B cell (primary cell): ENCODE measurements at regions not wholly inside any gene's neighbourhood (a gene's known extent, or its start where the extent isn't known, plus 50 kb on each side); places are given as distances from the start of the nearest gene placed in this dataset.

Experiments used
- ATAC-seq: fragments of 200-7000 bp; cut with Tn5 transposase; one replicate; pipeline ENCODE4 v1.10.0; 2021; ENCODE audit warnings: low read depth, mild to moderate bottlenecking, moderate number of reproducible peaks, moderate library complexity
- CTCF ChIA-PET: fragments of 350-600 bp; sonication (Branson Sonifier 250); formaldehyde crosslinking; loops from one replicate; lab custom pipeline; 2021; ENCODE audit warnings: antibody characterized with exemption, inconsistent platforms; lab: Charles Lee
- POLR2A ChIA-PET: fragments of 350-600 bp; sonication (Branson Sonifier 250); formaldehyde crosslinking; loops from one replicate; lab custom pipeline; 2021; ENCODE audit warnings: antibody characterized with exemption; lab: Charles Lee
- DNase-seq: peaks from one replicate; pipeline ENCODE4 v3.0.0; 2013
- H2AFZ ChIP-seq: 2 replicates; pipeline ENCODE4 v1.6.1; 2012; ENCODE audit warnings: mild to moderate bottlenecking, low read depth, low read length; ENCODE audit not compliant: insufficient read depth, poor library complexity, severe bottlenecking
- H3K27ac ChIP-seq, 2 donors: 1 replicate in 1 of 2; 2 replicates in 1 of 2; pipeline ENCODE4 v1.5.1; 2012 to 2013; ENCODE audit warnings: low read length in 2 of 2, mild to moderate bottlenecking in 2 of 2, moderate library complexity in 1 of 2
- H3K27me3 ChIP-seq, 4 experiments: fragments of 200-600 bp in 1 of 4; sonication (generic) in 1 of 4; replicated peaks in 1 of 4; 1 replicate in 2 of 4; 2 replicates in 2 of 4; pipeline versions ENCODE4 v1.6.1 to v1.7.0; 2013 to 2016; ENCODE audit warnings: low read length in 3 of 4, mild to moderate bottlenecking in 2 of 4, mixed read lengths in 1 of 4, moderate library complexity in 1 of 4; ENCODE audit not compliant: insufficient read depth in 4 of 4, control insufficient read depth in 3 of 4; ENCODE audit errors: control extremely low read depth in 1 of 4
- H3K36me3 ChIP-seq, 2 experiments: replicated peaks in 1 of 2; 1 replicate in 1 of 2; 2 replicates in 1 of 2; pipeline versions ENCODE4 v1.6.1 to v1.7.1; 2013; ENCODE audit warnings: low read length in 1 of 2; ENCODE audit not compliant: insufficient read depth in 2 of 2, control insufficient read depth in 1 of 2; ENCODE audit errors: control extremely low read depth in 1 of 2, extremely low read depth in 1 of 2
- H3K4me1 ChIP-seq, 2 donors: fragments of 200-600 bp in 1 of 2; sonication (generic) in 1 of 2; 1 replicate in 1 of 2; 2 replicates in 1 of 2; pipeline versions ENCODE4 v1.5.1 to v1.6.1; 2013 to 2017; ENCODE audit warnings: low read length in 2 of 2; ENCODE audit not compliant: control insufficient read depth in 2 of 2, insufficient read depth in 2 of 2
- H3K4me2 ChIP-seq: replicated peaks from 2 replicates; pipeline ENCODE3; 2012; ENCODE audit warnings: mild to moderate bottlenecking, low read depth, low read length; ENCODE audit not compliant: poor library complexity, severe bottlenecking
- H3K4me3 ChIP-seq, 5 experiments: fragments of 200-600 bp in 1 of 5; sonication (generic) in 1 of 5; 1 replicate in 3 of 5; 2 replicates in 2 of 5; pipeline versions ENCODE4 v1.5.1 to v1.7.0; 2011 to 2016; ENCODE audit warnings: low read length in 4 of 5, mild to moderate bottlenecking in 4 of 5, low read depth in 2 of 5, control low read depth in 1 of 5, moderate library complexity in 1 of 5; ENCODE audit not compliant: insufficient read depth in 1 of 5; ENCODE audit errors: control extremely low read depth in 1 of 5, extremely low read depth in 1 of 5
- H3K79me2 ChIP-seq: fragments of 200-600 bp; sonication (generic); one replicate; pipeline ENCODE4 v1.6.0; 2016; ENCODE audit warnings: low read length; ENCODE audit not compliant: control insufficient read depth, insufficient read depth
- H3K9ac ChIP-seq: fragments of 200-600 bp; sonication (generic); 2 replicates; pipeline ENCODE4 v1.6.1; 2017; ENCODE audit warnings: mild to moderate bottlenecking, low read length, moderate library complexity
- H3K9me3 ChIP-seq, 3 donors: one replicate each; pipeline versions ENCODE4 v1.6.1 to v1.7.1; 2013; ENCODE audit warnings: low read length in 2 of 3; ENCODE audit not compliant: control insufficient read depth in 2 of 3, insufficient read depth in 1 of 3; ENCODE audit errors: control extremely low read depth in 1 of 3
- H4K20me1 ChIP-seq: 2 replicates; pipeline ENCODE4 v1.6.0; 2012; ENCODE audit warnings: mild to moderate bottlenecking, low read length; ENCODE audit not compliant: insufficient read depth, control insufficient read depth, poor library complexity, severe bottlenecking
- H3K27ac Mint-ChIP-seq: one replicate; pipeline ENCODE4 v1.8.0; 2021; ENCODE audit warnings: mixed read lengths
- H3K27me3 Mint-ChIP-seq: one replicate; pipeline ENCODE4 v1.8.0; 2021; ENCODE audit warnings: mixed read lengths
- H3K4me1 Mint-ChIP-seq: one replicate; pipeline ENCODE4 v1.8.0; 2021; ENCODE audit warnings: mixed read lengths
- H3K4me3 Mint-ChIP-seq: one replicate; pipeline ENCODE4 v1.8.0; 2021; ENCODE audit warnings: mixed read lengths
- H3K9me3 Mint-ChIP-seq: one replicate; pipeline ENCODE4 v1.8.0; 2022; ENCODE audit warnings: mixed read lengths; ENCODE audit not compliant: insufficient read depth
- EZH2 ChIP-seq: IDR thresholded peaks from 2 replicates; pipeline ENCODE4 v1.6.1; 2012; ENCODE audit warnings: borderline replicate concordance, low read depth, mild to moderate bottlenecking, moderate library complexity, low read length; ENCODE audit not compliant: insufficient read depth, poor library complexity, severe bottlenecking
- WGBS: methylation state at CpG from one replicate; pipeline ENCODE4 v1.1.5; 2013; ENCODE audit warnings: missing lambda C conversion rate; ENCODE audit not compliant: insufficient coverage; 5-methylcytosine and 5-hydroxymethylcytosine counted together
- intact Hi-C: fragments of 100-400 bp; cut with micrococcal nuclease; formaldehyde crosslinking; loops from one replicate; pipeline ENCODE4 v1.10.0; 2022
- TF ChIP-seq, protein P1 (sequence below): fragments of 200-600 bp; IDR thresholded peaks from one replicate; pipeline ENCODE4 v1.8.0; 2022; ENCODE audit warnings: antibody characterized with exemption, mild to moderate bottlenecking

DNA sequence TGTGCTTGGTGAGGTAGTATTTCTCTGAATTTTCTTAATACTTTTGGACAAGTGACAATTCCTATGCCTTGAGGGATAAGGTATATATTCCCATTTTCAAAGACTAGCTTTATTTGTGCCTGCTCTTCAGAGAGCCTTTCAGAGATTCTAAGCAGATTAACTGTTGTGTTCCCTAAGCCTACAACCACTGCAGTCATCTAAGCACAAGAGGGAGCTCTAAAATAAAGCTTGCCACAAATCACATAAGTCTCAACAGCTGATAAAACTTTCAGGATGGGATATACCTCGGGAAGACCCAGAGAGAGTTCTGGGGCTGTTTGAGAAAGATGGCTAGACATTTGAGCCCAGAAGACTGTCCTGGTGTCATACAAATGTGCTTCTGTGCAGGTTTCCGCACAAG lies 157.3 kb downstream of the CYLC2 start:
- no peak overlapping the region for H3K4me2 ChIP-seq
- no peaks in the 10 kb centered on the region for H3K79me2 ChIP-seq
- no peak overlapping the region for H3K4me3 ChIP-seq
- peaks cover 3% of the 10 kb centered on the region for H3K9me3 Mint-ChIP-seq
- ChIA-PET CTCF (no interaction called here), POLR2A (no interaction called here)
- no peak overlapping the region for H3K4me3 Mint-ChIP-seq
- intact Hi-C loops, result no loop called here
- no peaks in the 10 kb centered on the region for H3K36me3 ChIP-seq
- H3K27me3 Mint-ChIP-seq, result no peaks in the 10 kb centered on the region
- no peaks in the 10 kb centered on the region for H4K20me1 ChIP-seq
- DNase-seq, result no peak
- H3K9me3 ChIP-seq, result peaks cover 0 to 6% (median 0%) of the 10 kb centered on the region in 3 donors
- H3K9ac ChIP-seq, result no peak overlapping the region
- no peak overlapping the region for H3K27ac Mint-ChIP-seq
- H2AFZ ChIP-seq, result no peak overlapping the region
- no peaks in the 10 kb centered on the region for H3K4me1 Mint-ChIP-seq
- no peak overlapping the region for H3K27ac ChIP-seq
- H3K27me3 ChIP-seq, result no peaks in the 10 kb centered on the region
- no peaks in the 10 kb centered on the region for H3K4me1 ChIP-seq
- TF ChIP-seq, protein P1, sequence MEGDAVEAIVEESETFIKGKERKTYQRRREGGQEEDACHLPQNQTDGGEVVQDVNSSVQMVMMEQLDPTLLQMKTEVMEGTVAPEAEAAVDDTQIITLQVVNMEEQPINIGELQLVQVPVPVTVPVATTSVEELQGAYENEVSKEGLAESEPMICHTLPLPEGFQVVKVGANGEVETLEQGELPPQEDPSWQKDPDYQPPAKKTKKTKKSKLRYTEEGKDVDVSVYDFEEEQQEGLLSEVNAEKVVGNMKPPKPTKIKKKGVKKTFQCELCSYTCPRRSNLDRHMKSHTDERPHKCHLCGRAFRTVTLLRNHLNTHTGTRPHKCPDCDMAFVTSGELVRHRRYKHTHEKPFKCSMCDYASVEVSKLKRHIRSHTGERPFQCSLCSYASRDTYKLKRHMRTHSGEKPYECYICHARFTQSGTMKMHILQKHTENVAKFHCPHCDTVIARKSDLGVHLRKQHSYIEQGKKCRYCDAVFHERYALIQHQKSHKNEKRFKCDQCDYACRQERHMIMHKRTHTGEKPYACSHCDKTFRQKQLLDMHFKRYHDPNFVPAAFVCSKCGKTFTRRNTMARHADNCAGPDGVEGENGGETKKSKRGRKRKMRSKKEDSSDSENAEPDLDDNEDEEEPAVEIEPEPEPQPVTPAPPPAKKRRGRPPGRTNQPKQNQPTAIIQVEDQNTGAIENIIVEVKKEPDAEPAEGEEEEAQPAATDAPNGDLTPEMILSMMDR, result no peak
- TF ChIP-seq EZH2, result no peak
- ATAC-seq, result no peak
- WGBS, result 78% methylated on average over 2 of the region's 2 CpGs

DNA sequence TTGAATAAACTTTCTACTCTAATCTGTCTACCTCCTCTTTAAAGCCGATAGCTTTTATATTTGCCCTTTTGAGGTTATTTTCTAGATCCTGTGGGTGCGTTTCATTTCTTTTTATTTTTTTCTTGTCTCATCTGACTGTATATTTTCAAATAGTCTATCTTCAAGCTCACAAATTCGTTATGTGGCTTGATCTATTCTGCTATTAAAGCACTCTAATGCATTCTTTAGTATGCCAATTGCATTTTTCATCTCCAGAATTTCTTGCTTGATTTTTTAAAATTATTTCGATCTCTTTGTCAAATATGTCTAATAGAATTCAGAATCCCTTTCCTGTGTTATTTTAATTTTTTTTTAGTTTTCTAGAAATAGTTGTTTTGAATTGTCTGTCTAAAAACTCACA lies 172.4 kb downstream of the CYLC2 start:
- Histone ChIP-seq H4K20me1 (no peaks in the 10 kb centered on the region), H3K36me3 (no peaks in the 10 kb centered on the region), H3K79me2 (no peaks in the 10 kb centered on the region), H3K27ac (no peak overlapping the region), H3K9ac (no peak overlapping the region), H3K9me3 (peaks cover 1 to 13% (median 5%) of the 10 kb centered on the region in 3 donors), H2AFZ (no peak overlapping the region), H3K27me3 (no peaks in the 10 kb centered on the region), H3K4me2 (no peak overlapping the region), H3K4me3 (no peak overlapping the region), H3K4me1 (no peaks in the 10 kb centered on the region)
- Mint-ChIP-seq H3K27me3 (no peaks in the 10 kb centered on the region), H3K4me3 (no peak overlapping the region), H3K4me1 (no peaks in the 10 kb centered on the region), H3K9me3 (peaks cover 2% of the 10 kb centered on the region), H3K27ac (no peak overlapping the region)
- TF ChIP-seq EZH2, result no peak
- TF ChIP-seq, protein P1, result no peak
- no peak for ATAC-seq
- DNase-seq, result no peak
- ChIA-PET POLR2A (no interaction called here), CTCF (no interaction called here)
- intact Hi-C loops, result no loop called here
- no CpG with 5 or more reads among the region's 4 CpGs for WGBS
